ENCODE measurements at regions not wholly inside any gene's neighbourhood (a gene's known extent, or its start where the extent isn't known, plus 50 kb on each side); places are given as distances from the start of the nearest gene placed in this dataset.

DNA sequence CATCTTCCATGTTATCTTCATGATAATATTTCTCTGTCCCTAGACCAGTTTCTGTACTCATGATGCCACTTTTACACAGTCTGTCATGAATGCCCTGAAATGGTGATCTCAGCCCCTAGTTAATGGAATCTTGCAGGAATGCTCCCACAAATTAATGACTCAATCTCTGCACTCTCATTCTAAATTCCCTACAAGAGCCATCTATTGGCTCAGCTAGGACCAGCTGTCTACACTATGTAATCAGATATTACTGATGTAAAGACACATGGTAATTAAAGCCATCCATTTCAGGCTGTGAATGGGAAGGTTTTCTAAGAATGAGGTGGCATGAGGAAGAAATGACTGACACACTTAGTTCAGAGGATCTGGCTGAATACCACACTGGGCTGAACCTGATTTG is 199.1 kb upstream of the KCND3 start:
- no peaks in the 10 kb centered on the region for H3K9me3 ChIP-seq (ENCODE audit: low read depth)
- Mint-ChIP-seq H3K4me1 (no peaks in the 10 kb centered on the region), H3K9me3 (no peaks in the 10 kb centered on the region), H3K4me3 (no peak overlapping the region), H3K36me3 (no peaks in the 10 kb centered on the region), H3K27me3 (ENCODE audit: insufficient read depth, low read depth) (no peaks in the 10 kb centered on the region), H3K27ac (no peak overlapping the region)
- H3K4me3 ChIP-seq = no peak overlapping the region
- no peaks in the 10 kb centered on the region for H3K79me2 ChIP-seq (ENCODE audit: low read depth)
- no peak overlapping the region for H2AFZ ChIP-seq (replicated peaks)
- H3F3A ChIP-seq (ENCODE audit: low read depth) = no peaks in the 10 kb centered on the region
- DNase-seq (ENCODE audit: low spot score) = no peak
- H3K27me3 ChIP-seq = no peaks in the 10 kb centered on the region
- H4K20me1 ChIP-seq (ENCODE audit: low read depth) = no peaks in the 10 kb centered on the region
- H3K36me3 ChIP-seq = no peaks in the 10 kb centered on the region
- H3K4me2 ChIP-seq = no peak overlapping the region
- no peak overlapping the region for H3K27ac ChIP-seq
- TF ChIP-seq EZH2 (IDR thresholded peaks at IDR 0.05) (no peak), EZH2phosphoT487 (IDR thresholded peaks at IDR 0.05) (no peak)
- TF ChIP-seq, protein P1, sequence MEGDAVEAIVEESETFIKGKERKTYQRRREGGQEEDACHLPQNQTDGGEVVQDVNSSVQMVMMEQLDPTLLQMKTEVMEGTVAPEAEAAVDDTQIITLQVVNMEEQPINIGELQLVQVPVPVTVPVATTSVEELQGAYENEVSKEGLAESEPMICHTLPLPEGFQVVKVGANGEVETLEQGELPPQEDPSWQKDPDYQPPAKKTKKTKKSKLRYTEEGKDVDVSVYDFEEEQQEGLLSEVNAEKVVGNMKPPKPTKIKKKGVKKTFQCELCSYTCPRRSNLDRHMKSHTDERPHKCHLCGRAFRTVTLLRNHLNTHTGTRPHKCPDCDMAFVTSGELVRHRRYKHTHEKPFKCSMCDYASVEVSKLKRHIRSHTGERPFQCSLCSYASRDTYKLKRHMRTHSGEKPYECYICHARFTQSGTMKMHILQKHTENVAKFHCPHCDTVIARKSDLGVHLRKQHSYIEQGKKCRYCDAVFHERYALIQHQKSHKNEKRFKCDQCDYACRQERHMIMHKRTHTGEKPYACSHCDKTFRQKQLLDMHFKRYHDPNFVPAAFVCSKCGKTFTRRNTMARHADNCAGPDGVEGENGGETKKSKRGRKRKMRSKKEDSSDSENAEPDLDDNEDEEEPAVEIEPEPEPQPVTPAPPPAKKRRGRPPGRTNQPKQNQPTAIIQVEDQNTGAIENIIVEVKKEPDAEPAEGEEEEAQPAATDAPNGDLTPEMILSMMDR (IDR thresholded peaks at IDR 0.05) = no peak
- no peak overlapping the region for H3K9ac ChIP-seq
- no peaks in the 10 kb centered on the region for H3K4me1 ChIP-seq

DNA sequence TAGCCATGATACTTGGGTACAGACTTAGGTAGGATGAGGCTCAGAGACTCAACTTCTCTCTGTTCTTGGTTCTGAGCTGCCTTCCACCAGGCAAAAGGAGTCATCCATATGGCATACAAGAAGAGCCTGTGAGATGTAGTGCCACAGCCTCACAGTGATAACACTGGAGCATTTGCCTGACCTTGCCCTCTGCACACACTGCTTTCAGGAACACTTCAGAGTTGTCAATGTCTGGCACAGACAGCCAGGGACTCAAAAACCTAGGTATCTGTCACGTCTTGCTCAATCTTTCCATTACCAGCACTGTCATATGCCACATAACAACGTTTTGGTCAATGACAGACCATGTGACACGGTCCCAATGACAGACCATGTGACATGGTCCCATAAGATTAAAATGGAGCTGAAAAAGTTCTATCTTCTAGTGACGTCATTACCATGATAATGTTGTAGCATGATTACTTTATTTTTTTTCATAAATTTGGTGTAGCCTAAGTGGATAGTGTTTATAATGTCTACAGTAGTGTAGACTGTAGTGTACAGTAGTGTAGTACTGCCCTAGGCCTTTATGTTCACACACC is 199.9 kb upstream of the CTTNBP2NL start:
- Histone ChIP-seq H3K9me3 (ENCODE audit: low read depth) (no peaks in the 10 kb centered on the region), H4K20me1 (ENCODE audit: low read depth) (no peaks in the 10 kb centered on the region), H3K4me1 (no peaks in the 10 kb centered on the region), H2AFZ (replicated peaks) (no peak overlapping the region), H3F3A (ENCODE audit: low read depth) (no peaks in the 10 kb centered on the region), H3K27me3 (no peaks in the 10 kb centered on the region), H3K79me2 (ENCODE audit: low read depth) (no peaks in the 10 kb centered on the region), H3K4me3 (no peak overlapping the region), H3K4me2 (no peak overlapping the region), H3K9ac (no peak overlapping the region), H3K27ac (no peak overlapping the region), H3K36me3 (no peaks in the 10 kb centered on the region)
- no peak for DNase-seq (ENCODE audit: low spot score)
- Mint-ChIP-seq H3K36me3 (no peaks in the 10 kb centered on the region), H3K27ac (no peak overlapping the region), H3K4me1 (no peaks in the 10 kb centered on the region), H3K27me3 (ENCODE audit: insufficient read depth, low read depth) (peaks cover 4% of the 10 kb centered on the region), H3K9me3 (no peaks in the 10 kb centered on the region), H3K4me3 (no peak overlapping the region)
- TF ChIP-seq EZH2 (IDR thresholded peaks at IDR 0.05) (no peak), EZH2phosphoT487 (IDR thresholded peaks at IDR 0.05) (no peak)
- TF ChIP-seq, protein P1 (IDR thresholded peaks at IDR 0.05) = no peak

DNA sequence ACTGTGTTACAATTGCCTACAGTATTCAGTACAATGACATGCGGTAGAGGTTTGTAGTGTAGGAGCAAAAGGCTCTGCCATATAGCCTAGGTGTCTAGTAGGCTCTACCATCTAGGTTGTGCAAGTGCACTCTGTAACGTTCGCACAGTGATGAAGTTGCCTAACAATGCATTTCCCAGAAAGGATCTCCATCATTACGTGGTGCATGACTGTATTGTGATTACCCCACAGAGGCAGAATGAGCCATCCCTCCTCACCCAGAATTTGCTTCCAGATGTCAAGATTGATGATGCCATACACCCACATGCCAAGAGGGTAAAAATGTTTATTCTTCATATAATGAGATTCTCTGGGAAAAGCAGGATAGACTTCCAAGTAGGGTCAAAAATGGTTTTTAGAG is 199.3 kb upstream of the CTTNBP2NL start:
- Histone ChIP-seq H3K79me2 (ENCODE audit: low read depth) (no peaks in the 10 kb centered on the region), H3K4me3 (no peak overlapping the region), H2AFZ (replicated peaks) (no peak overlapping the region), H3F3A (ENCODE audit: low read depth) (no peaks in the 10 kb centered on the region), H3K4me1 (no peaks in the 10 kb centered on the region), H3K9me3 (ENCODE audit: low read depth) (no peaks in the 10 kb centered on the region), H3K27ac (no peak overlapping the region), H3K4me2 (no peak overlapping the region), H3K27me3 (no peaks in the 10 kb centered on the region), H3K9ac (no peak overlapping the region), H4K20me1 (ENCODE audit: low read depth) (no peaks in the 10 kb centered on the region), H3K36me3 (no peaks in the 10 kb centered on the region)
- Mint-ChIP-seq H3K27ac (no peak overlapping the region), H3K4me1 (no peaks in the 10 kb centered on the region), H3K9me3 (no peaks in the 10 kb centered on the region), H3K27me3 (ENCODE audit: insufficient read depth, low read depth) (peaks cover 4% of the 10 kb centered on the region), H3K36me3 (no peaks in the 10 kb centered on the region), H3K4me3 (no peak overlapping the region)
- TF ChIP-seq EZH2 (IDR thresholded peaks at IDR 0.05) (no peak), EZH2phosphoT487 (IDR thresholded peaks at IDR 0.05) (no peak)
- TF ChIP-seq, protein P1 (IDR thresholded peaks at IDR 0.05) = no peak
- no peak for DNase-seq (ENCODE audit: low spot score)
